Chondrocyte (in vitro differentiated cells): ENCODE measurements at regions not wholly inside any gene's neighbourhood (a gene's known extent, or its start where the extent isn't known, plus 50 kb on each side); places are given as distances from the start of the nearest gene placed in this dataset.

Source experiments
- DNase-seq: peaks from one replicate; pipeline ENCODE4 v3.0.0; 2021; ENCODE audit warnings: mixed read lengths, low spot score
- H3K27ac Mint-ChIP-seq: one replicate; pipeline ENCODE4 v1.8.0; 2021; ENCODE audit warnings: mild to moderate bottlenecking, moderate library complexity, mixed read lengths; ENCODE audit not compliant: unreplicated experiment
- H3K27me3 Mint-ChIP-seq: 2 replicates; pipeline ENCODE4 v1.8.0; 2021; ENCODE audit warnings: low read depth, mixed read lengths
- H3K36me3 Mint-ChIP-seq: 2 replicates; pipeline ENCODE4 v1.8.0; 2021; ENCODE audit warnings: low read depth, mixed read lengths
- H3K4me1 Mint-ChIP-seq: 2 replicates; pipeline ENCODE4 v1.8.0; 2021; ENCODE audit warnings: low read depth, mild to moderate bottlenecking, mixed read lengths
- H3K4me3 Mint-ChIP-seq: one replicate; pipeline ENCODE4 v1.8.0; 2021; ENCODE audit warnings: mild to moderate bottlenecking, moderate library complexity, mixed read lengths; ENCODE audit not compliant: unreplicated experiment
- H3K9me3 Mint-ChIP-seq: 2 replicates; pipeline ENCODE4 v1.8.0; 2021; ENCODE audit warnings: low read depth, mixed read lengths
- TF ChIP-seq, protein P1 (sequence below): fragments of 200-600 bp; sonication (generic); IDR thresholded peaks from 2 replicates; pipeline ENCODE4 v1.5.0; 2021; ENCODE audit warnings: antibody characterized with exemption, mild to moderate bottlenecking, moderate library complexity

DNA sequence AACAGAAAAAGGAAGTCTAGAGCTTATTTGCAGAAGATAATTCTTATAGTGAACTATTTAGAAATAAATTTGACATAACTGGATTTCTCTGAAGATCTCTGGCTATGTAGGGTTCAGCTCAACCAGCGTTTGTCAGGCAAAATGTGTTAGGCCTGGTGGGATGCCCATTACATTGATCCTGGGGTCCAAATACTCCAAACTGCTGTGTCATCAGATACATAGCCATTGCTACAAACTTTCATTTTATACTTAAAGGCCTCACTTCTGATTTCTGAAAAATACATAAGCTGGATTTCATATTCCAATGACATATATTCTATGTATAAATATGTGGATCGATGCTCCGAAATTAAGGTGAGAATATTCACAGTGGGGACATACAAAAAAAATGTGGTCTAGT lies 1958.9 kb upstream of the TENM3 start:
- Mint-ChIP-seq H3K4me3 (no peak overlapping the region), H3K4me1 (no peaks in the 10 kb centered on the region), H3K27me3 (no peaks in the 10 kb centered on the region), H3K36me3 (no peaks in the 10 kb centered on the region), H3K27ac (no peak overlapping the region), H3K9me3 (no peaks in the 10 kb centered on the region)
- TF ChIP-seq, protein P1, sequence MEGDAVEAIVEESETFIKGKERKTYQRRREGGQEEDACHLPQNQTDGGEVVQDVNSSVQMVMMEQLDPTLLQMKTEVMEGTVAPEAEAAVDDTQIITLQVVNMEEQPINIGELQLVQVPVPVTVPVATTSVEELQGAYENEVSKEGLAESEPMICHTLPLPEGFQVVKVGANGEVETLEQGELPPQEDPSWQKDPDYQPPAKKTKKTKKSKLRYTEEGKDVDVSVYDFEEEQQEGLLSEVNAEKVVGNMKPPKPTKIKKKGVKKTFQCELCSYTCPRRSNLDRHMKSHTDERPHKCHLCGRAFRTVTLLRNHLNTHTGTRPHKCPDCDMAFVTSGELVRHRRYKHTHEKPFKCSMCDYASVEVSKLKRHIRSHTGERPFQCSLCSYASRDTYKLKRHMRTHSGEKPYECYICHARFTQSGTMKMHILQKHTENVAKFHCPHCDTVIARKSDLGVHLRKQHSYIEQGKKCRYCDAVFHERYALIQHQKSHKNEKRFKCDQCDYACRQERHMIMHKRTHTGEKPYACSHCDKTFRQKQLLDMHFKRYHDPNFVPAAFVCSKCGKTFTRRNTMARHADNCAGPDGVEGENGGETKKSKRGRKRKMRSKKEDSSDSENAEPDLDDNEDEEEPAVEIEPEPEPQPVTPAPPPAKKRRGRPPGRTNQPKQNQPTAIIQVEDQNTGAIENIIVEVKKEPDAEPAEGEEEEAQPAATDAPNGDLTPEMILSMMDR = no peak
- DNase-seq = no peak

DNA sequence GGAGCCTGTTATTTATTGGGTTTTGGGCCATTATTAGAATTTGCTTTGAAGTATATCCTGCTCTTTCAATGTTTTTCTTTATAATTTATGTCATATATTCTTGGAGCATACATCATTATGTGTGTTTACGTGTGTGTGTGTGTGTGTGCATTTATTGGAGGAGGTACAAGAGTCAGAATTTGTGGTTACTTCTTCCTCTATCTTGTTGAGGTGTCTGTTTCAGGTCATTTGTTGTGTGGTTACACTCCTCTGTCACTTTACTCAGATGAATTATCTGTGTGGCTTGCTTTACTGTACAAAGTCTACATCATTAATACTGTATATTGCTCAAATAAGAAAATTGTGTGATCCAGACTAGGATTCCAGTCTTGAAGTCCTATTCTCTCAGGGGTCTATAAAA lies 1957.4 kb upstream of the TENM3 start:
- TF ChIP-seq, protein P1 = no peak
- H3K36me3 Mint-ChIP-seq = no peaks in the 10 kb centered on the region
- no peak for DNase-seq
- no peaks in the 10 kb centered on the region for H3K4me1 Mint-ChIP-seq
- no peaks in the 10 kb centered on the region for H3K9me3 Mint-ChIP-seq
- no peak overlapping the region for H3K4me3 Mint-ChIP-seq
- H3K27me3 Mint-ChIP-seq = no peaks in the 10 kb centered on the region
- no peak overlapping the region for H3K27ac Mint-ChIP-seq

DNA sequence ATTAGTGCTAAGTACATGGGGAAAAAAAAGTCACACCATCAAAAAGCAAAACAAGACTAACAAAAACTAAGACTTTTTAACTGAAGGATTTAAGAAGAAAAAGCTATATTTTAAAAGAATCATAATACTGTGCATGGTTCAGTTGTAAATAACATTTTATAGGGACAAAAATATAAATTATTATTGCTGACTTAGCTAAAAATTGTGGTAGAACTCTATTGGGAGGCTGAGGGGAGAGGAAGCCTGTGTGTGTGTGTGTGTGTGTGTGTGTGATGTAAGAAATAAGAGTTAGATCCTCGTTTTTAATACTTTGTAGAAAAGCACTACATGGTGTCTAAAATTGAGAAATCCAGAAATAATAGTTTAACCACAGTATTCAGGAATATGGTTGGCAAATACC lies 1950.9 kb upstream of the TENM3 start:
- no peaks in the 10 kb centered on the region for H3K27me3 Mint-ChIP-seq
- H3K36me3 Mint-ChIP-seq = no peaks in the 10 kb centered on the region
- no peaks in the 10 kb centered on the region for H3K9me3 Mint-ChIP-seq
- no peak overlapping the region for H3K4me3 Mint-ChIP-seq
- no peak for DNase-seq
- no peaks in the 10 kb centered on the region for H3K4me1 Mint-ChIP-seq
- no peak overlapping the region for H3K27ac Mint-ChIP-seq
- TF ChIP-seq, protein P1 = no peak

DNA sequence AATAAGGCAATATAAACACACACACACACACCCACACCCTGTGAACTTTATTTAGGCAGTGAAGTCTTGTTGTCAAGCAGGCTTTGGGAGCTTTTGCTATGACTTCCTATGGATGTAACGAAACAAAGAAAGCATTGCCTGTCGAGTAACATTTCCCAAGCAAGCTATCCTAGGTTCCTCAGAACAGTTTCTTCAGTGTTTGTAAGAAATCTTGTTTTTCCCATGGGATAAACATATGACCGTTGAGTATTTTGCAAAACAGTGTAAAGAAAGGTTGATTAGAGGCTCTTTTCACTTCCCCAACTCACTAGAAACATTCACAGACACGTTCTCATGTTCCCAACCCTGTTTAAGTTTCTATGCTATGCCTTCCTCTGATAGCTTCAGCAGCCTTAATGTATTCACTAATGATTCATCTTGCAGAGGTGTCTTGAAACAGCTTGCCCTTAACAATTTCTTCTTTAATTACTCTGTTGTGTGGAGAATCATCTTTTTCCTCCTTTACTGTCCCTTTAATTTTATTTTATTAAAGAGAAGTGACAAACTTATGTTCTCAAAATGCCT lies 1947.1 kb upstream of the TENM3 start:
- TF ChIP-seq, protein P1 = no peak
- Mint-ChIP-seq H3K27me3 (no peaks in the 10 kb centered on the region), H3K4me3 (no peak overlapping the region), H3K9me3 (no peaks in the 10 kb centered on the region), H3K36me3 (no peaks in the 10 kb centered on the region), H3K27ac (no peak overlapping the region), H3K4me1 (no peaks in the 10 kb centered on the region)
- no peak for DNase-seq

DNA sequence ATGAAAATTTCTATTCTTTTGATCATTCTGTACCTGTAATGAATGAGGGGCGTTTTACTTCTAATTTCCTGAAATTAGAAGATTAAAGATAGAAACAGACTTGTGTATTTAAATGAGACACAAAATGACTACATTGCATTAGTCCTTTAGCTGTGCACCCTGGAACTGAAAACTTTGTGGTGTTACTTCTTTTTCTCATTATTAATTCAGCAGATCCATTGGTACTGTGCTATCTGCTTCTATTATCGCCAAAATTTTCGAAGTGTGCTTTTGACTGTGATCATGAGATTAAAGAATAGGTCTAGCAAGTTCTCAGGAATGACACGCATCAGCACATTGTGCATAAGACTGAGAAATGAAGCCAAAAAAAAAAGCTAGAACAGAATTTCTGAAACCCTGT lies 1938.9 kb upstream of the TENM3 start:
- no peaks in the 10 kb centered on the region for H3K36me3 Mint-ChIP-seq
- H3K27me3 Mint-ChIP-seq = no peaks in the 10 kb centered on the region
- no peak overlapping the region for H3K4me3 Mint-ChIP-seq
- TF ChIP-seq, protein P1 = no peak
- H3K27ac Mint-ChIP-seq = no peak overlapping the region
- no peaks in the 10 kb centered on the region for H3K4me1 Mint-ChIP-seq
- H3K9me3 Mint-ChIP-seq = no peaks in the 10 kb centered on the region
- DNase-seq = no peak
